ENCODE measurements at regions not wholly inside any gene's neighbourhood (a gene's known extent, or its start where the extent isn't known, plus 50 kb on each side); places are given as distances from the start of the nearest gene placed in this dataset.
"Not testable (repeated sequence)": the region's sequence is repeated elsewhere in the genome, so short reads cannot be mapped to it uniquely, and the experiment has no call there.

GRCh38 chr11:23220086-23220485 is 359.8 kb upstream of the CCDC179 start:
- intact Hi-C loops (cut with DNase I); DNase-seq (ENCODE audit: low spot score): not testable (repeated sequence)

DNA sequence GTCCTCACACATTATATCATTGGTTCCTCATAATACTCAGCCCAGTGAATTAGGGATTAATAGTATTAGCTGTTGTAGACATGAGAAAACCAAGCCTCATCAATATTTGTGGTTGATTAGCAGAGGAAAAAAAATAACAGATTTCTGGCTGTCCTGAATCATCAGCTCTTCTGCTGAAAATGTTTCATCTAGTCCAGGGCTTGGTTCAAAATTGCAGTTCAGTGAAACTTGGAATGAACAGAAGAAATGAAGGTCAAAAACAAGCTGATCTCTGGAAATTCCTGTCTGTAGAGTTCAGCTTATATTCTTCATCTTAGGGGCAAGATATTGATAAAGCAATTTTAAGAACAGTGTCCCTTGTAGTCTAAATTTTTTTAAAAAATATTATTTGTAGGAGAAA is 361.1 kb upstream of the CCDC179 start:
- DNase-seq (ENCODE audit: low spot score) = no peak
- intact Hi-C loops (cut with DNase I) = no loop called here

GRCh38 chr11:23226331-23227077 is 366.2 kb upstream of the CCDC179 start:
- intact Hi-C loops (cut with DNase I) = no loop called here
- no peak for DNase-seq (ENCODE audit: low spot score)

DNA sequence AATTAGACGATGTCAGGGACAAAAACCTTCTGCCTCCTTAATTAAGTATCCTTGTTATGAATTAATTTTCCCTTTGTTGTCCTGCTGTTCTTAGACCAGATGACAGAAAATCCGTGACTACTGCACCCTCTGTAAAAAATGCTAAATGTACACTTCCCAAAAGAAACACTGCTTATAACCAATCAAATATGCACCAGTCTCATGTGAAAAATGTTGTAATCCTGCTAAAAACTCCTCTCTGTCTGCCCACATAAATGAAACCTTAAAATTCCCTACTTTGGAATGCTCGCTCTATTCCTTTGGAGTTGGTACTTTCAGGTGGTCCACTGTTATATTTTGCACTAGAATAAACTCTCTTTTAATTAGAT is 366.8 kb upstream of the CCDC179 start:
- no peak for DNase-seq (ENCODE audit: low spot score)
- intact Hi-C loops (cut with DNase I) = no loop called here

GRCh38 chr11:23232652-23233051 is 372.4 kb upstream of the CCDC179 start:
- no peak for DNase-seq (ENCODE audit: low spot score)
- intact Hi-C loops (cut with DNase I) = no loop called here

DNA sequence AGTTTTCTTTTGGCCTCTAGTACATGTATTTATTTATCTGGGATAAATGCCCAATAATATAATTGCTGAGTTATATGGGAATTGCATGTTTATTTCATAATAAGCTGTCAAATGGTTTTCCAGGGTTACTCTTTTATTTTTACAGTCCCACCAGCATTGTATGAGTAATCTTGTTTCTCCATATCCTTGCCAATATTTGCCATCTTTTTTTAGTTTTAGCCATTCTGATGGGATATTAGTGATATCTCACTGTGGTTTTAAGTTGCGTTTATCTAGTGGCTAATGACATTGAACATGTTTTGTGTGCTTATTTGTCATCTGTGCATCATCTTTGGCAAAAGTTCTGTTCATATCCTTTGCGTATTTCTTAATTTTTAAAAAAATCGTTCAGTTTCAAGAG is 372.8 kb upstream of the CCDC179 start:
- no peak for DNase-seq (ENCODE audit: low spot score)
- intact Hi-C loops (cut with DNase I) = no loop called here

- no peak for DNase-seq (ENCODE audit: low spot score)
- intact Hi-C loops (cut with DNase I) = no loop called here
These were observed 376.7 kb upstream of the CCDC179 start for GRCh38 chr11:23236826-23237555.

DNA sequence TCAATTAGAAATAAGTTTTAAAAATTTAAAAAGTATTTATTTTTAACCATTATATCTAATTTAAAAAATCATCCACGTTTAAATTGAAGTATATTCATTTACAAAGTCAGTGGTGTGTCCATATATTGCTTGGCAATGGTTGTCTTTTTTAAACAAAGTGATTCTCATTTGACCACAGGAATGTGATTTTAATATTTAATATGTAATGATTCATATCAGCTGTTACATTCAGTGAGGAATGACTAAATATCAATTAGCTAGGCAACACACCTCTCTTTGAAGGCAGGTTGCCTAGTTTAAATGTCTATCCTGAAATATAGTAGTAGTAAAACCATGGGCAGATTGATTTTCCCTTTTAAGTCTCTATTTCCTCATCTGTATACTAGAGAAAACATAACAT is 392.2 kb upstream of the CCDC179 start:
- intact Hi-C loops (cut with DNase I) = no loop called here
- no peak for DNase-seq (ENCODE audit: low spot score)

DNA sequence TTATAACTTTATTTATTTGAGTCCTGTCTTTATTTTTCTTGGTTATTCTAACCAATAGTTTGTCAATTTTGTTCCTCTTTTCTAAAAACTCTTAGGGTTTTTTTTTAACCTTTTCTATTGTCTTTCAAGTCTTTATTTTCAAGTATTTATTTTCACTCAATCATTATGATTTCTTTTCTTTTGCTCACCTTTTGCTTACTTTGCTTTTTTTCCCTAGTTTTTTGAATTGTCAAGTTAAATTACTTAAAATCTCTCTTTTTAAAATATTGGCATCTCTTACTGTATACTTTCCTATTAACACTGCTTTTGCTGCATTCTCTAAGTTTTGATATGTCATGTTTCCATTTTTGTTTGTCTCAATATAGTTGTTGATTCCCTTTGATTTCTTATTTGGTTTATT is 396.8 kb upstream of the CCDC179 start:
- DNase-seq (ENCODE audit: low spot score) = no peak
- intact Hi-C loops (cut with DNase I) = no loop called here

DNA sequence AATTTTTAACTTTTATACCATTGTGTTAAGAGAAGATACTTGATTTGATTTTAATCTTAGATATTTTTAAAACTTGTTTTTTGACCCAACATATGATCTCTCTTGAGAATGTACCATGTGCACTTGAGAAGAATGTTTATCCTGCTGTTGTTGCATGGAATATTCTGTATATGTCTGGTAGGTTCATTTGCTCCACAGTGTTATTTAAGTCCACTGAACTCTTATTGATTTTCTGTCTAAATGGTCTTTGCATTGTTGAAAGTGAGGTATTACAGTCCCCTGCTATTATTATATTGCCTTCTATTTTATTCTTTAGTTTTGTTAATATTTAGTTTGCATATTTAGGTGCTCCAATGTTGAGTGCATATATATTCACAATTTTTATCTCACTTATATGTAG is 397.3 kb upstream of the CCDC179 start:
- intact Hi-C loops (cut with DNase I) = no loop called here
- no peak for DNase-seq (ENCODE audit: low spot score)

DNA sequence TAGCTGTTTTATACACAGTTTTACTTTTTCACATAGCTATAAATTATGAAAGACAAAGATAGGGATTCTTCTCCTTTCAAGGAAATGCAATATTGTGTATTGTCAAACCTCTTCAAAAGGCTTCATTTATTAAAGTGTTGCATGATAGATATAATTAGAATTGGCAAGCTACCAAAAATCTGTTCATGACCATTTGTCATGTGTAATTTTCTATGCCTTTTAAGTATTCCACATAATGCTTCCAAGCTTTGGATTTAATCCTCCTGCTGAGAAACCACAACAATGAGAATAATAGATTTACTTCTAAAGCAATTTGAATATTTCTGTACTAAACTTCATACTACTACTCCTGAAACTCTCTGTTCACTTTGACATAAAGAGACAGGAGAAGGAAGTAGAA is 403.2 kb upstream of the CCDC179 start:
- no peak for DNase-seq (ENCODE audit: low spot score)
- intact Hi-C loops (cut with DNase I) = no loop called here

DNA sequence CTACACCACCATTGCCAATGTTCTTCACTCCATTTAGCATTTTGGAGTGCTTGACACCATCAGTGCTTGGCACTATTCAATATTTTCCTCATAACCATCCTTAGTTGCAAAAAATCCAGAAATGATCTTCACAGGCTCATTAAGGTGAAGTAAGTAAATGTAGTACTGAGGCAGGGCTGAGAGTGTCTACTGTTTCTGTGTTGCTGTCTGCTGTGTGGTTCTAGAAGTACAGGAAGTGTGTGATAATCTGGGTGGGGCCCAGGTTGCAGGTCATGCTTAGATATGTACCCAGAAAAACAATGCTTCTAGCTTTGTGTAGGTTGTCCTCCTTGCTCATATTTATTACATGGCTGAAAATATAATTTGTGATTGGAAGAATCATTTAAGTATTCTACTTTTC is 411.8 kb upstream of the CCDC179 start:
- DNase-seq (ENCODE audit: low spot score) = no peak
- intact Hi-C loops (cut with DNase I) = no loop called here

- intact Hi-C loops (cut with DNase I) = no loop called here
- DNase-seq (ENCODE audit: low spot score) = no peak
These were observed 417.8 kb upstream of the CCDC179 start for GRCh38 chr11:23278121-23278520.

GRCh38 chr11:23280088-23280487 is 419.8 kb upstream of the CCDC179 start:
- intact Hi-C loops (cut with DNase I) = no loop called here
- DNase-seq (ENCODE audit: low spot score) = no peak

- intact Hi-C loops (cut with DNase I) = no loop called here
- DNase-seq (ENCODE audit: low spot score) = no peak
These were observed 423.4 kb upstream of the CCDC179 start for GRCh38 chr11:23283666-23284065.

DNA sequence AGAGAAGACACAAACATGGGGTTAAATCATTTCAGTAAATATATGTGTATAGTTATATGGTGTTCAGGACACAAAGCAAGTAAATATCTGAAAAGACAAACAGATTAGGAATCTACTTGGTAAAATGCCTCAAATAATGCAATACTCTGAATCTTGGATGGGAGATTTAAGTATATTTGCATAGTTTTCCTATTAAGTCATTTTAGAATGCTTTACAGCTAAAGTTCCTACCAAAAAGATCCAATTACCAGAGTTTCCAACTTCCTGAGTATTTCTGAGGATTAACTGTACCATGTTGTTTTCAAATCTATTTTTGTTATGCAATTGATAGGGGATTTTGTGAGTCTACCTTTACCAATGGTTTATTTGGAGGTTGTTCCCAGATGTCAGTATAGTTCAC is 424.4 kb upstream of the CCDC179 start:
- DNase-seq (ENCODE audit: low spot score) = no peak
- intact Hi-C loops (cut with DNase I) = no loop called here

DNA sequence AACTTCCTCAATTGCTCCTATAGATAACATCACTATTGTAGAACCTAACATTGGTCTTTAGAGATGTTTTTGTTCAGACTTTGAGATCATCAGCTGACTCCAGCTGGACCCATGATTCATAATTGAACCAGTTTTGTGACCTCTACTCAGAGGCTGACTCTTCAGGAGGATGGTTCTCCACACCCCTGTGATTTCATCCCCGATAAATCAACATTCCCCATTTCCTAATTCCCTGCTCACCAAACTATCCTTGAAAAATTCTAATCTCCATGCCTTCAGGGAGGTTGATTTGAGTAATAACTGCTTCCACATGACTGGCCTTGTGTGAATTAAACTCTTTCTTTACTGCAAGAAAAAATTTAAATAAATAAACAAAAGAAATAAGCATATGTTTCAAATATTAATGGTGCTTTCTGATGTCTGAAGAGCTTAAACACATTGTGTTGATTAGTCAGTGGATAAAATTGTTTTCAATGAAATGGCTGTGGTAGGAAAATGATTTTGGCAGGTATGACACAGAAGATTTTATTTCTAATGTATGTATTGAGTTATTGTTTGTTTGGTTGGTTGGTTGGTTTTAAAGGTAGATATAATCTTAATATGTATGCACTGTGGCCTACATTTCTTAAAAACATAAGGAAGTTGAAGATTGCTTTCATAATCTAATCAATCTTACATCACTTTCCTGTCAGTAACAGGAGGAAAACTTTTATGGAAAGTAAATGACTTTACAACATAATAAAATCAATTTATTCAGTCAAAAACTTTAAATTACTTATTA is 427.9 kb upstream of the CCDC179 start:
- intact Hi-C loops (cut with DNase I) = no loop called here
- DNase-seq (ENCODE audit: low spot score) = no peak

DNA sequence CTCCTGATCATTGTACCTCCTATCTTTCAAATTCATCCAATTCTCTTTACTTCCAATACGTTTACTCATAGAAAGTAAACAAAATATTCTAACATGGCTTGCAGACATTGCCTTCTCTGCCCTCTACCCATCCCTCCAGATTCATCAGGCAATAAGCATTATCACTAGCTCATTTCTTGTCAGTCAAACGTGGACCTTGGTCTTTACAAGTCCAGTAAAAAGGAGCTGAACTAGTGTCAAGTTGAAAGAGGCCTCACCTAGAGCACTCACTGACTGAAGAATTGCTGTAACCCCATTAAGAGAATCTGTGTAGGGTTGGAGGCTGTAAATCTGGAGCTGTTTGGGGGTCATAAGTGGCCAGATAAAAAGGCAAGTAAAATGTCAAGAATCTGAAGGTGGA is 435.0 kb upstream of the CCDC179 start:
- intact Hi-C loops (cut with DNase I) = no loop called here
- no peak for DNase-seq (ENCODE audit: low spot score)

GRCh38 chr11:23308041-23308440 is 447.8 kb upstream of the CCDC179 start:
- DNase-seq (ENCODE audit: low spot score) = no peak
- intact Hi-C loops (cut with DNase I) = no loop called here

GRCh38 chr11:23310276-23310675 is 450.0 kb upstream of the CCDC179 start:
- intact Hi-C loops (cut with DNase I) = no loop called here
- DNase-seq (ENCODE audit: low spot score) = no peak
